CD4-positive, alpha-beta T cell treated with Interferon alpha-2 for 1 hour (primary cell): ENCODE measurements at regions not wholly inside any gene's neighbourhood (a gene's known extent, or its start where the extent isn't known, plus 50 kb on each side); places are given as distances from the start of the nearest gene placed in this dataset.
A peak's percentile ranks its signal among the peaks of the same experiment; 100 is the strongest.
"Not testable (repeated sequence)": the region's sequence is repeated elsewhere in the genome, so short reads cannot be mapped to it uniquely, and the experiment has no call there.

Experiments used
- DNase-seq, 2 donors: peaks; one replicate each; pipeline ENCODE4 v3.0.0-alpha.2; 2020 to 2022

DNA sequence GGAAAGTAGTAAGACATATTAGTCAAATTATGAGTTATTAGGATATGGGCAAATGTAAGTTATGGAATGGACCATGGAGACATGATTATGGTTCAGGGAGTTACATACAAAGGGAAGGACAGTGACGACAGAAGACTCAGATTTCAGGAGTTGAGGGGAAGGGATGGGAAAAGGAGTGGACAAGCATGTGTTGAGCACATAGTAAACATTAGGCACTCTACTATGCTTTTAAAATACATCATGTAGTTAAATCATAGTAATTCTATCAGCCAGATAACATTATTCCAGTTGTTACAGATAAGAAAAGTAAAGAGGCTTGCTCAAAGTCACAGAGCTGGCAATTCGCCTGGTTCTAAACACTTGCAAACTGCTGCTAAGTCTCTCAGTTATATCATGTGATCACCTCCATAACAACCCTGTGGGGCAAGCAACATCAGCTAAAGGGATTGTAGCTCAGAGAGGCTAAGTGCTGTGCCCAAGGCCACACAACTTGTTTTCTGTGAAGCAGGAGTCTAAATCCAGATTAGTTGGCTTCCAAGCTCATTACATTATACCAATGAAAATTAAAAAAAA, 115.2 kb upstream of the MDFIC start:
- no peak for DNase-seq

DNA sequence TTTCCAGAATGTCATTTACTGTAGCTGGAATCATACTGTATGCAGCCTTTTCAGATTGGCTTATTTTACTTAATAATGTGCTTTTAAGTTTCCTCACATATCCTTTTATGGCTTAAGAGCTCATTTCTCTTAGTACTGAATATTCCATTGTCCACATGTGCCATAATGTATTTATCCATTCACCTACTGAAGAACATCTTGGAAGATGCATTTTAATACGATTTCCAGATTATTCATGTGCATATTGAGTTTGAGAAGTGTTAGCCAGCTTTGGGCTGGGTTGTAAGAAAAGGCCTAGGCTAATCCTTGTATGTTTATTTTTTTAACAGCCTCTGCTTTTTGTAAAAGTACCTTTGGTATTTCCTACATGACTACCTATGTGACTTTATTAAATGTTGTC, 109.3 kb upstream of the MDFIC start:
- no peak for DNase-seq

DNA sequence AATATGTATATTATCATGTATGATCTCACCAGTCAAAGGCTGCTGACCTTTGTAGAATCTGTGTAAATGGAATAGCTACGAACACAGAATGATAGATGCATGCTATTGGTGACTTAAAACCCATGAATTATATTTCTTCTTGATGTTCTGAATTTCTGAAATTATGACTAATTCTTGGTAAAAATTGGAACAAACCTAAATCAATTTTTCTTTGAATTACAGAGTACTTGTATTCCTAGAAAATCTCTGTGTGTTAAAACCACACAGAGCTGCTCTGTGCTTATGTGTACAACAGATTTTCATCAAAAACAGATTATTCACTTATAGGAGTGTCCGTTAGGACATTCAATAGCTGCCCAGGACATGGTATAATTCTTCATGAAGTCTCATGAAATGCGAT, 108.3 kb upstream of the MDFIC start:
- DNase-seq = no peak

DNA sequence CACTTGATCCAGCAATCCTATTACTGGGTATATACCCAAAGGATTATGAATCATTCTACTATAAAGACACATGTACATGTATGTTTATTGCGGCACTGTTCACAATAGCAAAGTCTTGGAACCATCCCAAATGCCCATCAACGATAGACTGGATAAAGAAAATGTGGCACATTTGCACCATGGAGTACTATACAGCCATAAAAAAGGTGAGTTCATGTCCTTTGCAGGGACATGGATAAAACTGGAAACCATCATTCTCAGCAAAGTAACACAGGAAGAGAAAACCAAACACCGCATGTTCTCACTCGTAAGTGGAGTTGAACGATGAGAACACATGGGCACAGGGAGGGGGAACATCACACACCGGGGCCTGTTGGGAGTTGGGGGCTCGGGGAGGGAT, 104.9 kb upstream of the MDFIC start:
- not testable (repeated sequence) for DNase-seq

DNA sequence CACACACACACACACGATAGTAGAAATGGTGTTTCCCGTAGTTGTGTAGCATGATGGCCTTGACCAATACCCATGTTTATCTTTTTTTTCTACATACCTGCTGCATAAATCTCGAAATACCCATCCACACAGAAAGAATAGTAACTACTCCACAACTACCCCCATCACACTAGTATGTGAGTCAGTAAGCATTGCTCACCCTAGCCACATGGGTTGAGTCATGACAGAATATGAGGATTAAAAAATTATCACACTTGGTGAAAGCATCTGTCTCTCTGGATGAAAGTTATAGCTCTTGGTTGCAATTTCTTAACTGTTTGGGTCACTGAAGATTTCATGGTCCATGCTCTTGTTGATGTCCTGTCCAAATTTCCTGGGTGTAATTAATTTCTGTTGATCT, 103.4 kb upstream of the MDFIC start:
- no peak for DNase-seq

DNA sequence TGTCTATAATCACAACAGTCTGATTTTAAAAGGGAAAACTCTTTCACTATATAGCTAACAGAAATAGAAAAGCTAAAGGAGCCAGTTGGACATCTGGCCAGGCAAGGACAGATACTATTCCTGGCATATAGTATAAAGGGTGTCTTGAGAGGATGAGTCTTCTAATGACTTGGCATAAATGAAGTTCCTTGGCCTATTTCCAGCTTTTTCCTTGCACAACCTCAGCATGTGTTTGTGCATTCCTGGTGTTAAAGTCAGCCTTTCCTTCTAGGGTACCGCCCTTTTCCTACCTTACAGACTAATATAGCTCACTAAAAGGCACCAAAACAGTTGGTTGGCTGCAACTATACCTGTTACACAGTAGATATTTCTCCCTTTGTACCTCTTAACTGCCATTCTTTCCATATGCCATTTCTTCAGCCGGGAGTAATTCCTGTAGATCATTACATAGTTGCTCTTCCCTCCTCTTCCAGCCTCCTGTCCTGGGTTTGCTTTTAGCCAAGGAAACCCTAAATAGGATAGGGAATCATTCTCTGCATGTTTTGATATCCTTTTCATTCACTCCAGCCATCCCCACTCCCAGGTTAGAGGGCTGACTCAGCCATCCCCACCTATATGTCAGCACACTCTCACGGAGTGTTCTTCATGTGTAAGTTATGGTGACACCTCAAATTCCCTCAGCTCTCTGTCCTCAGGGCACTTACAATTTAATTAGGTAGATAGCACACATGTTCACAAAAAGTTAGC, 102.1 kb upstream of the MDFIC start:
- no peak for DNase-seq

DNA sequence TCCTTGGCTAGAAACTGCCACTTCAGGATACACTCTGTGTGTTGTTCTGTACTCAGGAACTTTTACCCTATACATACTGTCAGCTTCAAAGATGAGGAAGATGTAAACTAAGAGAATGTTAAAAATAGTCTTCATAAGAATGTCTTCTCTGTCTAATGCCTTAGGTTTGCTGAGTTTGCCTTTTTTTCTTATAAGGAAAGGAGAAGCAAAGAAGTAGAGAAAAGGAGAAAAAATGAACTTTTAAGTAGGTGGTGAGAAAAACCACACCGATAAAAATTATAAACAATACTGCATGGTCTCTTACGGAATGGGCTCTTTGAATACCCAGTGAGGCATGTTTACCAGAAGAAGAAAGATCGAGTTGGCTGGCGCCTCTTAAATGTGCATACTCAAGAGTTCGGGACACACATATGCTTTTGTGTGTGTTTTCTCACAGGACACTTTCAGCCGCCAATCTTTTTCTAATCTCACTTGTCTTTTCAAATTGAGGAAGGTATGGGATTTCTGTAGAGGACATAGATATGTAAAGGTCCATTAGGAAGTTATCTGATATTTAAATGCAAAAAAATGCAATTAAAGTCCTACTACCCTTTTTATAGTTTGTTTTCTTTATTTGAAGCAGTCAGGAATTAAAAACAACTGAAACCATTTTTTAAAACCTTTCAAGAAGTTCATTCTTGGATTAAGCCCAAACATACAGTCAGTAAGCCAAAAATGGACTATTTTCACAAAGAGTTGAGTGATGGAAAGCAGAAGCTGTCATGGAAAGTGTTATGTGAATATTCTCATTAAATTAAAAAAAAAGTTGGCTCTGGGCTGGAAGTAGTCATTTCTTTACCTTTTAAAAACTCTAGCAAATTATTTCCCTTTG, 100.6 kb upstream of the MDFIC start:
- no peak for DNase-seq

DNA sequence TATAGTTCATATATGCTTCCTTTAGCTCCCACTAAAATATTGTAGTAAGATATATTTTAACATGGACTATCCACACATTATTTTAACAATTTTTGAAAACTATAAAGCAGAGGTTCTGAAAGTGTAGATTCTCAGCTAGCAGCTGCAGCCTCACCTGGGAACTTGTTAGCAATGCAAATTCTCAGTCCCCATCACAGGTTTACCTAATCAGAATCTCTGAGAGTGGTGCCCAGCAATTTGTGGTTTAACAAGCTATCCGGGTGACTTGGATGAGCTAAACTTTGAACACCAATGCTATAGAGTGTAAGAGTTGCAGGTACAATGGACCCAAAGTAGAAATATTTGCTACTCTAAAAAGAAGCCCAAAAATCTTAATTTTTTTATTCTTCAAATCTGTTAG, 99.8 kb upstream of the MDFIC start:
- DNase-seq = no peak

DNA sequence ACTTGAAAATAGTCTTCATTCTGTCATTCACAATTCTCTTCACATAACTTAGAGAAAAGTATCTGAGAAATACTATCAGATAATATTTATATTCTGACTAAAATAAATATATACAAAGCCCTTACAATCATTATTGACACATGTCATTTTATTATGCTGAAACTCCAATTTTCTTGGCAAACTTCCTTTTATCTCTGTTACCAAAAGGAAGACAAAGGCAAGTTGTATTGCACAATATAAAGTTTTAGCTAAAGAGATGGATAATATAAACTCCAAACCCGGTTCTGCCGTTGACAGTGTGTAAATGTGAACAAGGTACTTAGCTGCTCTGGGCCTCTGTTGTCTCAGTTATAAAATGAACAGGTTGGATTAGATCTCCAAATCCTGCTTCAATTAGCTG, 99.0 kb upstream of the MDFIC start:
- DNase-seq = no peak

DNA sequence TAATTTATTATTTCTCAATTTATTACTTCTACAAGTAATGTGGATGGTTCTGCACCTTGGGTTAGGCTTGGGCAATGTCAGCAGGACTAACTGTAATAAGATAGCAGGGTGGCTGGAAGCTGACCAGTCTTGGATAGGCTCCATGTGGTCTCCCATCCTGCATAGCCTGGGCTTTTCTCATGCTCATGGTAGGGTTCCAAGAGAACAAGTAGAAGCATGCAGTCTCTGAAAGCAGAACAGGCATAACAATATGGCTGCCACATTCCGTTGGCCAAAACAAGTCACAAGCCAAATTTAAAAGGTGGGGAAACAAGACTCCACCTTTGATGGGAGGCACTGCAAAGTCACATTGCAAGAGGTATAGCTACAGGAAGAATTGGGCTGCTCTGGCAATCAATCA, 98.6 kb upstream of the MDFIC start:
- DNase-seq = no peak

DNA sequence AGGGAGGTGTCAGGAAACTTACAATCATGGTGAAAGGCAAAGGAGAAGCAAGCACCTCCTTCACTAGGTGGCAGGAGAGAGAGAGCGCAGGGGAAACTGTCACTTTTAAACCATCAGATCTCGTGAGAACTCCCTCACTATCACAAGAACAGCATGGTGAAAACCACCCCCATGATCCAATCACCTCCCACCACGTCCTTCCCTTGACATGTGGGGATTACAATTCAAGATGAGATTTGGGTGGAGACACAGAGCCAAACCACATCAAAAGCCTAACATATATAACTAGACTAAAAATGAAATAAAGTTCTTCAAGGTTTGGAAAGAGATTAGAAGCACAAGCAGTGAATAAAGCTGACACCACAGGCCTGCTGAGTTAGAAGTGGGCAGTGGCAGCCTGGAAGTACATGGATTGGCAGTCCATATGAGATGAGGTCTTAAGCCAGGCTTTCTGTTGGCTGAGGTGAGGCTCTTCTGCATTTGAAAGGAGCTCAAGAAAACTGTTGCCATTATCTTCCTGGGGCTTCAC, 96.4 kb upstream of the MDFIC start:
- DNase-seq = peak in 1 of 2 donors; percentile 21

DNA sequence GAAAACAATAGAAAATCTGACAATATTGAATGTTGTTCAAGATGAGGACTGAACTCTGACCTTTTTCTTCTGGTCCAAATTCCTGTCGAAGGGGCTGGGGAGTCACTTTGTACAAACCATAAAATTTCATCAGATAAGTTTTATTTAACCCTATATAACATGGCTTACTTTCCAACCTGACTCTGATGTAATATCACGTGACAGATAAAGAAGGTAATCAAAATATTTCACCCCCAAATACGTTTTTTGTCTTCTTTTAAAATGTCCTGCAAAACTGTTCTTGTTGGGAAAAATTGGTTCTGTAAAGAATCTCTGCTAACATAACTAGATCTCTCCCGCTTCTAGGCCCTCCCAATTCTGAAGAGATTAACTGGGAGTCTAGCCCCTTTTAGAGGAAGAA, 90.9 kb upstream of the MDFIC start:
- DNase-seq = no peak

DNA sequence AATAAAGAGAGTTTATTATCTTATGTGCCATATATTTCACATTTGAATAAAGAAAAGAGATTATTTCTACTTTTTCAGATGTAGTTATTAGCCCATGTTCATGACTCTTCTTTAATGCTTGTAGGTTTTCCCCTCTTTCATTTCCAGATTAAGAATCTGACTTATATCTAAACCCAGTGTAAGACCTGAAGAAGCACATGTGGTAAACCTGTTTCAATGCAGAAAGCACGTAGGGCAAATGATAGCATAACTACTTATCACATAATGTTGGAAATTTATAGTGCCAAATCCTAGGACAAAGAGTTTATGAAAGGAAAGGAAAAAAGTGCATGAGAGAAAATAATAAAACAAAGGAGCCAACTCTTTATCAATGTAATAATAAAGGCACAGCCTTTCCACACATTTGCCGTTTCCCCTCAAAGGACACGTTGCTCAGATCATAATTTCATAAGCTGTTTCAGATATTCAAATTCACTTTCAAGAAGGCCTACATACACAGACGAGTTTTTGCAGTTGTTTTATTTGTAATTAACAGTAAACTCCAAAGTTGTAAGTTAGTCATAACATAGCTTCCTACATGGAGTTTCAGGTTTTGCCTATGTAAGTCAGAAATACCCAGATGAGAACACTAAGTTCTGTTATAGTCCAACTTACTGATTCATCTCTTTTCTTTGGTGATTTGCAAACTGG, 88.8 kb upstream of the MDFIC start:
- no peak for DNase-seq

DNA sequence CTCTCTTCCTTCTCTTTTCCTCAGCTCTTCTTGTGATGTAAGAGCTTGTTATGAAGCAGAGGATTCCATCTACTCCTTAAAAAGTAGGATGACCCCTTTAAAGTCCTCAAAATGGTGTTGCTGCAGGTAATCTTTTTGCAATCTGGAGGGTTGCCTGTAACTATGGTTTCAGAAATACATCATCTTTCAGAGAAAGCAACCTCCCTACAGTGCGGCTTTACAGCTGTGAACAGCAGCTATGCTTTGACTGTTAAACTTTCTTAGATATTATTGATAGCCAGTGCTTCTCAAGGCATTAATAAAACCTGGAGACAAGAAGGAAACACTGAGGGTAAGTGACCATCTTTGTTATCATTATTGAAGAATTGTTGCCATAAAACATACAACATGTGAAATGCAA, 86.6 kb upstream of the MDFIC start:
- DNase-seq = no peak

DNA sequence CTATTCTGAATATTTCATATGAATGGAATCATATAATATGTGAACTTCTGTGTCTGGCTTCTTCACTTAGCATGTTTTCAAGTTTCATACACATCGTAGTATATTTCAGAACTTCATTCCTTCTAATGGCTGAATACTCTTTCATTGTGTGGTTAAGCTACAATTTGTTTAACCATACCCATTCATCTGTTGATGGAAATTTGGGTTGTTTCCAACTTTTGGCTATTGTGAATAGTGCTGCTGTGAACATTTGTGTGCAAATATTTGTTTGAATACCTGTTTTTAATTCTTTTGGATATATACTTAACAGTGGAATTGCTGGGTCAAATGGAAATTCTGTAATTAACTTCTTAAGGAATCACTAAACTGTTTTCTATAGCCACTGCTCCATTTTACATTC, 86.0 kb upstream of the MDFIC start:
- no peak for DNase-seq

DNA sequence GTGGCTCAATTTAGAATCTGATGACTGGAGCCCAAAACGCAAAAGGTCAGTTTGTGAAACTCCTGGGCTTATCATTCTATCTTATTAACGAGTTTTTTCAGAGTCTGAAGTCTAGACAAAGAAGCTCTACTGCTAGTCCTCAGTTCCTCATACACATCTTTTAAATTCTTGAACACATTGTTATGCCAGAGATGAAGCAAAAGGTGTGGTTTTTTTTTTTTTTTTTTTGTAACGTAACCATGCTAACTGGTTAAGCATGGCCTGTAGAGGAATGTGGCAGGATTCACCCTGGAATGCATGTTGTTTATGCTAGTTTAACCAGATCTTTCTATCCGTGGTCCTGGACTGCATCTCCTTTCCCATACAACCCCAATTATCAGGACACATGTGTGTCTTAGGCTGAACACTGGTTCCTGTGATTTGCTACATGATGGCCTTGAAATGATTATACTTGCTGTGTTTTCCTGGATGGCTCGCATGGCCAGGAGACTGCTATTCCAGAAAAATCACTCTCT, 79.3 kb upstream of the MDFIC start:
- no peak for DNase-seq

DNA sequence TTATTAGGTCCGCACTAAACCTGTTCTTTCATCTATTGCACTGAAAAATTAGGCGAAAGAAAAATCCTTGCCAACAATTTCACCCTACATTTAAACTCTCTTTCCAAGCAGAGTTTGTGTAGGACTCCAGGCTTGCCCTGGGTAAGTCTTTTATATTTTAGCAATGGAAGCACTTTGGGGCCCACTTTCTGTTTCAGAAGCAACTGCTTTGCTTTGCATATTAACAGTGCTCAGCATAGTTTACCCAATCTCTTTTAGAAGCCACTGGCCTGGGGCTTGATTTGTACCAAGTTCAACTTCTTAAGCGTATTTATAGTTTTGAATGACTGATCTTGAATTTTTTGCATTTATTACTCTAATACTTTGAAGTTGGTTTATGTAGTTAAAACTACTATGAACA, 78.8 kb upstream of the MDFIC start:
- no peak for DNase-seq

DNA sequence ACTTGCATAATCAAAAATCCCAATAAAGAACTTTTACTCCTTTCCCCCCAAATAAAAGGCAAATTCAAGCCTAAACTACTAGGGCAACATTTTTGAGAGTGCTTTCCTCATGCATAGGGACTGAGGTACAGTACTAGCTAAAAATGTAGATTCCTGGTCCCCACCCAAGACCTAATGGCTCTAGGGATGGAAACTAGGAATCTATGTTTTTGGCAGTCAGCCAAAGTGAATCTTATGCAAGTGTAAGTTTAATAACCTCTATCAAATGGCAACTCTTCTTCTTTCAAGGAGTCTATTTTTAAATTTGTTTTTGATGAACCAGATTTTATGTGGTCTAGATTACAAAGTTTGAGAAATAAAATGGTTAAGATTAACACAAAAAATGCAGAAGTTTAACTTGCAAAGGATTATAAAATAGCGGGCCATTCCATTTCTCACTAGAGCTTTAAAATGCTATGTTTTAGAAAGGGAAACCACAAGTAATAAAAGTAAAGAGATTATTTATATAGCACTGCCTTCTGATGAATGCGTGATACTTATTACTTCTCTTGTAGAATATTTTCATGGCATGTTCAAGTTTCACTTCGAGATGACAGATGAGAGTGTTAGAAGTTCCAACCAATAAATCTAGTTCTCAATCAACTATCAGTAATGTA, 70.4 kb upstream of the MDFIC start:
- DNase-seq = no peak

DNA sequence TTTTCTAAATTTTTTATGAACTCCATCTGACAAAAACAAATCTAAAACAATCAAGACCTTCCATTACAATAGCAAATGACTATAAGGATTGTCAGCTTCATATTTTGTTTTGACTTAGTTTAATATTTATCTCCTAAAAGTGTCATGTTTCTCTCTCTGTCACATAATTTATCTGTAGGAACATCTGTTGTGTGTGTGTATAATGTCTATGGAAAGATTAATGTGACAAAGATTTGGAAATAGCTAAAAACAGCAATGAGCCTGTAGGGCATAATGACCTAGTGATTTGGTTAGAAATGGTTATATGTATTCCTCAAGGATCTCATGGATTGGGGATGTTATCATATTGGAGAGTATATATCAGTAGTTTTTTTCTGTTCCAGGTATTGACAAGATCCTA, 69.6 kb upstream of the MDFIC start:
- DNase-seq = no peak

DNA sequence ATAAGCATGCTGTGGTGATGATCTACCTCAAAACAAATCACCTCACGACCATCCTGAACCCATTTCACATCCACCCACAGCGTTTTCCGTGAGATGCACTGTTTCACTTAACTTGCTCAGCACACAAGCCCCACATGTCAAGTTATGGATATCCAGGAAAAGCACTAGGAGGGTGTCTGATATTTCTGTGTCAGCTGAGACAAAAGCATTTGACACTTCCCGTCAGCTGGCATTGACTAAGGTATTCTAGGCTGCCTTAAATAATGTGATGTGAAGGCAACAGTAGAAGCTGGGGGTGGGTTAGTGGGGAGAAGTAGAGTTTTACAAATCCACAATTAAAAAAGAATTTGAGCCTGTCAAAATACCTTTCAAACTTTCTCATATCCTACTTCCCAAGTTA, 68.7 kb upstream of the MDFIC start:
- no peak for DNase-seq

DNA sequence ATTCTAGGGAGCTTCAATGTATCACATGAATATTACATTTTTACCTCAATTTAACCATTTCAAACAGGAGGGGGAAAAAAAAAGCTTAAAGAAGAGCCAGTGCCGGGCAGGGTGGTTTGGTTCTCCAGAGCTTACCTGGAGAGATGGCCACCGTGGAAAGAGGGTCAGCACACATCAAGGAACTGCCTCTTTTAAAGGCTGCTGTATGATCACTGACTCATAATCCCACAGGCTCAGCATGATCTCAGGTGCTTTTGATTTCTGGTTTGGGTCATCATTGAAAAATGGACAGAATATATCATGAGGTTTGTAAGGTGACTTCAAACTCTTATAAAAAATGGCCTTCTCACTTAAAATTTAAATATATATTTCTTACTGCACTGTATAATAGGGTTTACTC, 67.5 kb upstream of the MDFIC start:
- DNase-seq = no peak

DNA sequence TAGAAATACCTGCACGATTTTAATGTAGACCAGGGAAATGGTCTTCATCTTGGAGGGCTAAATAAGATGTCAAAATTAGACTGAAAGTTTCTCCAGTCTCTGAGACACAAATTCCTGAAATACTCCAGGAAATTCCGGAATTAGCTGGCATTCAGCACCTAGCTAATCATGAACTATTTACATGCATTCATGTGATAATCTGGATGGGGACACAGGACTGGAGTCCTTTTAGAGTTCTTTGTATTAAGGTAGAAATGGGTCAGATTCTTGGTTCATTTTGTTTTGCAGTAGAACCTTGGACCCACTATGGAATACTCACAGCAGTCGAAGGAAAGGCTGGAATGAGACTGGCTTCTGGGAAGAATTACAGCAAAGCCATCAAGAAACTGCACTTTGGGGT, 65.3 kb upstream of the MDFIC start:
- no peak for DNase-seq

DNA sequence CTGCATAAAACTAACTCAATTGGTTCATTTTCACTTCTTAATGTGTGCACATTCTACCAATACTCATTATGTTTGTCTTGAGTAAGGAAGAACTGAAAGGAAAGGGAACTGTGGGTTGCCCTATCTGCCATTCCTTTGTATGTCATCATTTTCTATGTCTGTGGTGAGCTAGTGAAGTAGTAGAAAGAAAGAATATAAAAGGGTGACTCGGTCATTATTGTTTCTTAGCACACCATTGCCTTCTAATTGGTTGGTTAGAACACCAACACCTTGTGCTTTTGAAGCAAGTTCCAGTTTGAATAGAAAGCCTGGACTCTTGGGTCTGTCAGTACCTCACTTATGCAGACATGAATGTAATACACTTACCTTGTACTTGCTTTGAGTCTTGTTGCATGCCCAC, 64.3 kb upstream of the MDFIC start:
- DNase-seq = no peak
